ENCODE measurements at regions not wholly inside any gene's neighbourhood (a gene's known extent, or its start where the extent isn't known, plus 50 kb on each side); places are given as distances from the start of the nearest gene placed in this dataset.

DNA sequence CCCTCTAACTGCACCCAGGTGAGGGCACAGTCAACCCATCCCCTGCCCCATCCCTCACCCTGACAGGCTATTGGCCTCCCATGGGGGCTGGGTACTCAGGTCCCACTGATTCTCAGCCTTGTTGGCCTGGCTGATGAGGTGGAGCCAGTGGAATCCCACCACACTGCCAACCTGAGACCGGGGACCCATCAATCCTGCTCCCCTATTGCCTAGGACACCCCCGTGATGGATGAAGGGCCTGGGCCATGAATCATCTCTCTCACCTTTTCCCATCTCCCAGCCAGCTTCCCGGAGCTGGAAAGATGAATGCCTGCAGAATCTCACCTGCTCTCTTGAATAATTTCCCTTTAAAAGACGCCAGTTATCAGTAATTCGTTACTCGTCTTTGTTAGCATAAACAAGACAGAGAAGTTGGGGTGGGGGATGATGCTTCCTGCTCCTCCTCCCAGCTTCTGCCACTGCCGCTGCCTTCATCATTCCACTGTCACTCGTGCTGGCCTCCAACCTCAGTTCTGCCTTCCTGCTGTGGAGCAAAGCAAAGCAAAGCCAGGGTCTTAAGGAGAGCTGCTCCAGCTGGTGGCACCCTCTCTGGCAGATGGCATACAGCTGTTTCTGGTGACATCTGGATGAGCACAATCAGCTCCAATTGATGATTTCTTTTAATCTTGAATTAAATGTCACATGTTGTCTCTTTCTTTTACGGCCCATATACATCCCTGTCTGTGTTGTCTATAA lies 204.0 kb upstream of the NECTIN1 start:
- TF ChIP-seq, protein P1, sequence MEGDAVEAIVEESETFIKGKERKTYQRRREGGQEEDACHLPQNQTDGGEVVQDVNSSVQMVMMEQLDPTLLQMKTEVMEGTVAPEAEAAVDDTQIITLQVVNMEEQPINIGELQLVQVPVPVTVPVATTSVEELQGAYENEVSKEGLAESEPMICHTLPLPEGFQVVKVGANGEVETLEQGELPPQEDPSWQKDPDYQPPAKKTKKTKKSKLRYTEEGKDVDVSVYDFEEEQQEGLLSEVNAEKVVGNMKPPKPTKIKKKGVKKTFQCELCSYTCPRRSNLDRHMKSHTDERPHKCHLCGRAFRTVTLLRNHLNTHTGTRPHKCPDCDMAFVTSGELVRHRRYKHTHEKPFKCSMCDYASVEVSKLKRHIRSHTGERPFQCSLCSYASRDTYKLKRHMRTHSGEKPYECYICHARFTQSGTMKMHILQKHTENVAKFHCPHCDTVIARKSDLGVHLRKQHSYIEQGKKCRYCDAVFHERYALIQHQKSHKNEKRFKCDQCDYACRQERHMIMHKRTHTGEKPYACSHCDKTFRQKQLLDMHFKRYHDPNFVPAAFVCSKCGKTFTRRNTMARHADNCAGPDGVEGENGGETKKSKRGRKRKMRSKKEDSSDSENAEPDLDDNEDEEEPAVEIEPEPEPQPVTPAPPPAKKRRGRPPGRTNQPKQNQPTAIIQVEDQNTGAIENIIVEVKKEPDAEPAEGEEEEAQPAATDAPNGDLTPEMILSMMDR (IDR thresholded peaks at IDR 0.05), result no peak
- no peak for TF ChIP-seq POLR2A (IDR thresholded peaks at IDR 0.05)
